HepG2 (cell line): ENCODE measurements at regions not wholly inside any gene's neighbourhood (a gene's known extent, or its start where the extent isn't known, plus 50 kb on each side); places are given as distances from the start of the nearest gene placed in this dataset.
"Not testable (repeated sequence)": the region's sequence is repeated elsewhere in the genome, so short reads cannot be mapped to it uniquely, and the experiment has no call there.

Source experiments
- ATAC-seq: fragments of 200-7000 bp; cut with Tn5 transposase; 3 replicates; pipeline ENCODE4 v1.9.1; 2020; ENCODE audit warnings: mild to moderate bottlenecking, moderate library complexity
- BruUV-seq: library from RNA; stranded (reverse); fragments of 400-500 nt; replicated peaks from 2 replicates; lab custom pipeline; 2021; lab: Mats Ljungman, UMichigan
- CTCF ChIA-PET: fragments of 300-600 bp; formaldehyde crosslinking; extraction: SDS; loops from one replicate; lab custom pipeline; 2021; ENCODE audit warnings: low total read pairs, inconsistent platforms, low intra/inter-chr PET ratio; lab: Yijun Ruan, JAX
- POLR2A ChIA-PET: fragments of 350-600 bp; sonication (Branson Sonifier 250); formaldehyde crosslinking; loops from one replicate; lab custom pipeline; 2020; ENCODE audit warnings: antibody characterized with exemption, inconsistent platforms; lab: Yijun Ruan, JAX
- DNase-seq: peaks from one replicate; pipeline ENCODE4 v3.0.0-alpha.2; 2015; ENCODE audit warnings: low spot score
- FAIRE-seq: peaks from 3 replicates; lab custom pipeline; 2011; peaks lifted over from hg19 to GRCh38; lab: Jason Lieb, UNC
- H2AFZ ChIP-seq: one replicate; pipeline ENCODE4 v1.6.1; 2011; ENCODE audit warnings: low read length, inconsistent platforms
- H3K27ac ChIP-seq: fragments of 300-600 bp; 3 replicates; pipeline ENCODE4 v1.8.0; 2011; ENCODE audit warnings: mixed run types, mild to moderate bottlenecking, mixed read lengths, low read length, inconsistent platforms; ENCODE audit not compliant: insufficient read depth; ENCODE audit errors: extremely low read length
- H3K27me3 ChIP-seq, 2 experiments: fragments of 200-600 bp in 1 of 2; 2 replicates in 1 of 2; 3 replicates in 1 of 2; pipeline versions ENCODE4 v1.6.0 to v1.8.0; 2011; ENCODE audit warnings: low read length in 2 of 2, mild to moderate bottlenecking in 2 of 2, moderate library complexity in 2 of 2, inconsistent platforms in 1 of 2; ENCODE audit not compliant: insufficient read depth in 2 of 2, control insufficient read depth in 1 of 2
- H3K36me3 ChIP-seq, 2 experiments: fragments of 200-600 bp in 1 of 2; replicated peaks in 1 of 2; 2 replicates in 1 of 2; 3 replicates in 1 of 2; pipeline versions ENCODE4 v1.5.1 to v1.8.0; 2011; ENCODE audit warnings: low read length in 2 of 2, inconsistent platforms in 1 of 2; ENCODE audit not compliant: insufficient read depth in 2 of 2, control insufficient read depth in 1 of 2
- H3K4me1 ChIP-seq: 2 replicates; pipeline ENCODE4 v1.5.1; 2012; ENCODE audit warnings: low read length, inconsistent platforms; ENCODE audit not compliant: insufficient read depth
- H3K4me2 ChIP-seq: 2 replicates; pipeline ENCODE4 v1.6.0; 2011; ENCODE audit warnings: low read depth, low read length, inconsistent platforms
- H3K4me3 ChIP-seq, 3 experiments: fragments of 200-600 bp in 1 of 3; sonication (generic), shearing (Covaris generic) in 1 of 3; replicated peaks in 1 of 3; 2 replicates each; pipeline ENCODE4 v1.5.1; 2011 to 2016; ENCODE audit warnings: low read length in 3 of 3, inconsistent platforms in 2 of 3, low read depth in 2 of 3, mild to moderate bottlenecking in 2 of 3, control low read depth in 1 of 3, mixed read lengths in 1 of 3; ENCODE audit not compliant: insufficient read depth in 1 of 3
- H3K79me2 ChIP-seq: one replicate; pipeline ENCODE4 v1.6.1; 2011; ENCODE audit warnings: low read length, inconsistent platforms; ENCODE audit not compliant: insufficient read depth
- H3K9ac ChIP-seq: 2 replicates; pipeline ENCODE4 v1.6.0; 2011; ENCODE audit warnings: mild to moderate bottlenecking, low read depth, low read length, inconsistent platforms; ENCODE audit not compliant: insufficient read depth
- H3K9me3 ChIP-seq: 2 replicates; pipeline ENCODE4 v1.5.1; 2012; ENCODE audit warnings: mild to moderate bottlenecking, low read length
- H4K20me1 ChIP-seq: 2 replicates; pipeline ENCODE4 v1.6.0; 2011; ENCODE audit warnings: inconsistent platforms, mild to moderate bottlenecking, low read length, moderate library complexity; ENCODE audit not compliant: insufficient read depth
- FOXA1 ChIP-seq, 2 experiments: fragments of 450-650 bp in 1 of 2; sonication (generic) in 1 of 2; formaldehyde crosslinking in 1 of 2; IDR thresholded peaks; 2 replicates each; pipeline versions ENCODE4 v1.4.0 to v1.6.1; 2016 to 2020; ENCODE audit warnings: missing genetic modification reagents in 1 of 2
- FOXA3 ChIP-seq: IDR thresholded peaks from 2 replicates; pipeline ENCODE4 v1.6.1; 2016; ENCODE audit warnings: missing genetic modification reagents, missing compliant biosample characterization
- HNRNPLL ChIP-seq: fragments of 200-400 bp; formaldehyde crosslinking; IDR thresholded peaks from 2 replicates; pipeline ENCODE4 v1.6.1; 2017; ENCODE audit warnings: mild to moderate bottlenecking, low read depth, low read length; ENCODE audit not compliant: poor library complexity, severe bottlenecking
- PHF8 ChIP-seq: sonication (generic); formaldehyde crosslinking; IDR thresholded peaks from 2 replicates; pipeline ENCODE4 v1.5.0; 2020; ENCODE audit warnings: missing genetic modification reagents
- SAP130 ChIP-seq: IDR thresholded peaks from 2 replicates; pipeline ENCODE4 v1.6.1; 2016; ENCODE audit warnings: low read depth
- SP5 ChIP-seq: IDR thresholded peaks from 2 replicates; pipeline ENCODE4 v1.6.1; 2016; ENCODE audit warnings: low read depth, borderline replicate concordance
- TAF1 ChIP-seq: sonication (generic); formaldehyde crosslinking; IDR thresholded peaks from 2 replicates; pipeline ENCODE4 v1.4.0; 2020; ENCODE audit warnings: missing genetic modification reagents
- WGBS: methylation state at CpG from one replicate; pipeline ENCODE4 v1.1.6; 2017; ENCODE audit warnings: low lambda C conversion rate; 5-methylcytosine and 5-hydroxymethylcytosine counted together
- in situ Hi-C: cut with HindIII; loops from 2 replicates; pipeline ENCODE4 v1.10.0; 2017; ENCODE audit warnings: low pct_unique_long_range_greater_than_20kb; ENCODE audit not compliant: extremely low pct_ligation_motif_present
- intact Hi-C: fragments of 100-400 bp; cut with micrococcal nuclease; formaldehyde crosslinking; loops from one replicate; pipeline ENCODE4 v1.10.0; 2022; ENCODE audit not compliant: unreplicated experiment
- TF ChIP-seq, protein P1 (sequence below): sonication (generic); formaldehyde crosslinking; IDR thresholded peaks from 2 replicates; pipeline ENCODE4 v1.5.1; 2020; ENCODE audit warnings: mild to moderate bottlenecking, missing genetic modification reagents, moderate library complexity
- TF ChIP-seq, protein P2 (sequence below): IDR thresholded peaks from 2 replicates; pipeline ENCODE4 v1.4.0; 2020; ENCODE audit warnings: mild to moderate bottlenecking, missing genetic modification reagents

GRCh38 chr5:104079861-104080645, 517.5 kb upstream of the NUDT12 start:
- not testable (repeated sequence) for H4K20me1 ChIP-seq; TF ChIP-seq FOXA1 (IDR thresholded peaks at IDR 0.05)
- H3K27ac ChIP-seq: peak overlapping the region; percentile 45
- TF ChIP-seq HNRNPLL (peak; percentile 48), SP5 (CRISPR knock-in tag) (peak; percentile 50; the same call in 1 of the 2 replicates), FOXA3 (CRISPR knock-in tag) (peak; percentile 43), PHF8 (CRISPR knock-in tag) (peak; percentile 37; the same call in 1 of the 2 replicates), SAP130 (0 out of 2 replicates have a peak, but pooled peaks have one; percentile 8), TAF1 (CRISPR knock-in tag) (peak; percentile 34; the same call in 1 of the 2 replicates), FOXA1 (CRISPR knock-in tag; IDR thresholded peaks at IDR 0.05) (peak; percentile 78)
- TF ChIP-seq, protein P1, sequence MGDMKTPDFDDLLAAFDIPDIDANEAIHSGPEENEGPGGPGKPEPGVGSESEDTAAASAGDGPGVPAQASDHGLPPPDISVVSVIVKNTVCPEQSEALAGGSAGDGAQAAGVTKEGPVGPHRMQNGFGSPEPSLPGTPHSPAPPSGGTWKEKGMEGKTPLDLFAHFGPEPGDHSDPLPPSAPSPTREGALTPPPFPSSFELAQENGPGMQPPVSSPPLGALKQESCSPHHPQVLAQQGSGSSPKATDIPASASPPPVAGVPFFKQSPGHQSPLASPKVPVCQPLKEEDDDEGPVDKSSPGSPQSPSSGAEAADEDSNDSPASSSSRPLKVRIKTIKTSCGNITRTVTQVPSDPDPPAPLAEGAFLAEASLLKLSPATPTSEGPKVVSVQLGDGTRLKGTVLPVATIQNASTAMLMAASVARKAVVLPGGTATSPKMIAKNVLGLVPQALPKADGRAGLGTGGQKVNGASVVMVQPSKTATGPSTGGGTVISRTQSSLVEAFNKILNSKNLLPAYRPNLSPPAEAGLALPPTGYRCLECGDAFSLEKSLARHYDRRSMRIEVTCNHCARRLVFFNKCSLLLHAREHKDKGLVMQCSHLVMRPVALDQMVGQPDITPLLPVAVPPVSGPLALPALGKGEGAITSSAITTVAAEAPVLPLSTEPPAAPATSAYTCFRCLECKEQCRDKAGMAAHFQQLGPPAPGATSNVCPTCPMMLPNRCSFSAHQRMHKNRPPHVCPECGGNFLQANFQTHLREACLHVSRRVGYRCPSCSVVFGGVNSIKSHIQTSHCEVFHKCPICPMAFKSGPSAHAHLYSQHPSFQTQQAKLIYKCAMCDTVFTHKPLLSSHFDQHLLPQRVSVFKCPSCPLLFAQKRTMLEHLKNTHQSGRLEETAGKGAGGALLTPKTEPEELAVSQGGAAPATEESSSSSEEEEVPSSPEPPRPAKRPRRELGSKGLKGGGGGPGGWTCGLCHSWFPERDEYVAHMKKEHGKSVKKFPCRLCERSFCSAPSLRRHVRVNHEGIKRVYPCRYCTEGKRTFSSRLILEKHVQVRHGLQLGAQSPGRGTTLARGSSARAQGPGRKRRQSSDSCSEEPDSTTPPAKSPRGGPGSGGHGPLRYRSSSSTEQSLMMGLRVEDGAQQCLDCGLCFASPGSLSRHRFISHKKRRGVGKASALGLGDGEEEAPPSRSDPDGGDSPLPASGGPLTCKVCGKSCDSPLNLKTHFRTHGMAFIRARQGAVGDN: peak; percentile 16; the same call in 1 of the 2 replicates
- TF ChIP-seq, protein P2, sequence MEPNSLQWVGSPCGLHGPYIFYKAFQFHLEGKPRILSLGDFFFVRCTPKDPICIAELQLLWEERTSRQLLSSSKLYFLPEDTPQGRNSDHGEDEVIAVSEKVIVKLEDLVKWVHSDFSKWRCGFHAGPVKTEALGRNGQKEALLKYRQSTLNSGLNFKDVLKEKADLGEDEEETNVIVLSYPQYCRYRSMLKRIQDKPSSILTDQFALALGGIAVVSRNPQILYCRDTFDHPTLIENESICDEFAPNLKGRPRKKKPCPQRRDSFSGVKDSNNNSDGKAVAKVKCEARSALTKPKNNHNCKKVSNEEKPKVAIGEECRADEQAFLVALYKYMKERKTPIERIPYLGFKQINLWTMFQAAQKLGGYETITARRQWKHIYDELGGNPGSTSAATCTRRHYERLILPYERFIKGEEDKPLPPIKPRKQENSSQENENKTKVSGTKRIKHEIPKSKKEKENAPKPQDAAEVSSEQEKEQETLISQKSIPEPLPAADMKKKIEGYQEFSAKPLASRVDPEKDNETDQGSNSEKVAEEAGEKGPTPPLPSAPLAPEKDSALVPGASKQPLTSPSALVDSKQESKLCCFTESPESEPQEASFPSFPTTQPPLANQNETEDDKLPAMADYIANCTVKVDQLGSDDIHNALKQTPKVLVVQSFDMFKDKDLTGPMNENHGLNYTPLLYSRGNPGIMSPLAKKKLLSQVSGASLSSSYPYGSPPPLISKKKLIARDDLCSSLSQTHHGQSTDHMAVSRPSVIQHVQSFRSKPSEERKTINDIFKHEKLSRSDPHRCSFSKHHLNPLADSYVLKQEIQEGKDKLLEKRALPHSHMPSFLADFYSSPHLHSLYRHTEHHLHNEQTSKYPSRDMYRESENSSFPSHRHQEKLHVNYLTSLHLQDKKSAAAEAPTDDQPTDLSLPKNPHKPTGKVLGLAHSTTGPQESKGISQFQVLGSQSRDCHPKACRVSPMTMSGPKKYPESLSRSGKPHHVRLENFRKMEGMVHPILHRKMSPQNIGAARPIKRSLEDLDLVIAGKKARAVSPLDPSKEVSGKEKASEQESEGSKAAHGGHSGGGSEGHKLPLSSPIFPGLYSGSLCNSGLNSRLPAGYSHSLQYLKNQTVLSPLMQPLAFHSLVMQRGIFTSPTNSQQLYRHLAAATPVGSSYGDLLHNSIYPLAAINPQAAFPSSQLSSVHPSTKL (CRISPR knock-in tag): peak; percentile 20; the same call in 1 of the 2 replicates
- TF ChIP-seq, all 625 proteins: peak for 9; not testable (repeated sequence) for 616
- ATAC-seq, CTCF ChIA-PET, H3K4me1 ChIP-seq, intact Hi-C loops, H3K79me2 ChIP-seq, H3K36me3 ChIP-seq, in situ Hi-C loops, H3K27me3 ChIP-seq, DNase-seq, FAIRE-seq, H3K9me3 ChIP-seq: not testable (repeated sequence)
- Histone ChIP-seq H2AFZ (peak overlapping the region; percentile 42), H3K4me2 (peak overlapping the region; percentile 60), H3K4me3 (peak overlapping the region; percentile 38 to 61 (median 58); a peak in 5 of 6 replicates), H3K9ac (peak overlapping the region; percentile 49)
- POLR2A ChIA-PET: interaction anchor here (0.6 kb wide), 1 partner anchor 518 kb away, joined by 3 read pairs; no protein-coding TSS in a partner anchor
- BruUV-seq: TSS peak; percentile 67
- WGBS: 68% methylated on average over 23 of the region's 29 CpGs
